ENCODE measurements at regions not wholly inside any gene's neighbourhood (a gene's known extent, or its start where the extent isn't known, plus 50 kb on each side); places are given as distances from the start of the nearest gene placed in this dataset.
"Not testable (repeated sequence)": the region's sequence is repeated elsewhere in the genome, so short reads cannot be mapped to it uniquely, and the experiment has no call there.

DNA sequence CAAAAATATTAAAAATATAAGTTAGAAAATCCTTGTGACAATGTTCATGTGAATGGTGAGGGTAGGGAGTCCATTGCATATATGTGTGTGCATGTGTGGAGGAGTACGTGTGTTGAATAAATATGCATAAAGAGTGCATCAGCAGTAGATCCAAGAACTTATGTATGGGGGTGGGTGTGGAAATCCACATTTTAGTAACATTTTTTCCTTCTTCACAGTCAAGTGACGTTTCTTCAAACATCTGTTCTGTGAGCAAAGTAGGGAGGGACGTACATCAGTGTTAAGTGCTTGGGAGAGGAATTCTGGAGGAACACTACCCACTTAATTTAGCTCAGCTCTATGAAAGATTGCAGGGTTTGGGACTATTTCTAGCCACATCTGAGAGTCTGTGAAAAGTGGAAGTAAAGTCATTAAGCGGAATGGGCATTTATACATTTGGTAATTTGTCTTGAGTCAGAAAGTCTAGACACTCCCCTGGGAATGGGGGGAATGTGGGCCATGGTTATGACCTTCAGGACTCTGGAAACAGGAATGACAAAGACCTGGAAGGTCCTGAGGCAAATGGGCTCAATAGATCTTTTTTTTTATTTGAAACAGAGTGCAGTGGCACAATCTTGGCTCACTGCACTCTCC, 156.4 kb upstream of the PLXNC1 start:
- DNase-seq (ENCODE audit: unreplicated experiment), result no peak
- H3K4me1 Mint-ChIP-seq (ENCODE audit: insufficient read depth, unreplicated experiment), result no peaks in the 10 kb centered on the region
- CTCF ChIA-PET, result interaction anchor here (0.6 kb wide), 1 partner anchor 83 kb away, joined by 4 read pairs; no protein-coding TSS in a partner anchor
- H3K4me3 Mint-ChIP-seq (ENCODE audit: unreplicated experiment), result no peak overlapping the region
- TF ChIP-seq CTCF (IDR thresholded peaks at IDR 0.05; ENCODE audit: unreplicated experiment), result no peak
- intact Hi-C loops (cut with micrococcal nuclease), result no loop called here
- no peaks in the 10 kb centered on the region for H3K27me3 Mint-ChIP-seq (ENCODE audit: insufficient read depth, unreplicated experiment)
- peaks cover 7% of the 10 kb centered on the region for H3K9me3 Mint-ChIP-seq (ENCODE audit: unreplicated experiment)
- POLR2A ChIA-PET, result interaction anchor here (1.1 kb wide), 1 partner anchor 9 kb away, joined by 3 read pairs; no protein-coding TSS in a partner anchor
- no peaks in the 10 kb centered on the region for H3K36me3 Mint-ChIP-seq (ENCODE audit: insufficient read depth, unreplicated experiment)
- no TSS peak for BruUV-seq (replicated peaks)
- no peak overlapping the region for H3K27ac Mint-ChIP-seq (ENCODE audit: low read depth, unreplicated experiment)

DNA sequence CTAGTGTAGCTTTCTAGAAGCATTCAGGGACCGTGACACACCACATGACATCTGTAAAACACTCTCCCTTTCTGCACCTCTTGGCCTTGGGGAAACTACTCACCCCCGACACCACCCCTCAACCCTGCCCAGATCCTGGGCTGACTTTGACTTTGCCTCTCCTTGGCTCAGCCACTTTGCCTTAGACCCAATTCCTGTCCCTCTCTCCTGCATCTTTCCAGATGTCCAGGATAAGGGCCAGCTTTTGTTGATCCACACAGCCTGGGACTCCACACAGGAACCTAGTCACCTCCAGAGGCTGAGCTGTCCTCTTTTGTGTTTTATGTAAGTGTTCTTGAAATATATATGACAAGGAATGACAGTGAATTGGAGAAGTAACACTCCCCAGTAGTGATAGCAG, 153.7 kb upstream of the PLXNC1 start:
- H3K27ac Mint-ChIP-seq (ENCODE audit: low read depth, unreplicated experiment), result no peak overlapping the region
- H3K9me3 Mint-ChIP-seq (ENCODE audit: unreplicated experiment), result peaks cover 10% of the 10 kb centered on the region
- no peaks in the 10 kb centered on the region for H3K4me1 Mint-ChIP-seq (ENCODE audit: insufficient read depth, unreplicated experiment)
- ChIA-PET POLR2A (interaction anchor here (0.7 kb wide), 1 partner anchor 1391 kb away, joined by 5 read pairs; no protein-coding TSS in a partner anchor), CTCF (no interaction called here)
- no peak overlapping the region for H3K4me3 Mint-ChIP-seq (ENCODE audit: unreplicated experiment)
- intact Hi-C loops (cut with micrococcal nuclease), result no loop called here
- no peak for TF ChIP-seq CTCF (IDR thresholded peaks at IDR 0.05; ENCODE audit: unreplicated experiment)
- DNase-seq (ENCODE audit: unreplicated experiment), result no peak
- no TSS peak for BruUV-seq (replicated peaks)
- no peaks in the 10 kb centered on the region for H3K36me3 Mint-ChIP-seq (ENCODE audit: insufficient read depth, unreplicated experiment)
- H3K27me3 Mint-ChIP-seq (ENCODE audit: insufficient read depth, unreplicated experiment), result no peaks in the 10 kb centered on the region

DNA sequence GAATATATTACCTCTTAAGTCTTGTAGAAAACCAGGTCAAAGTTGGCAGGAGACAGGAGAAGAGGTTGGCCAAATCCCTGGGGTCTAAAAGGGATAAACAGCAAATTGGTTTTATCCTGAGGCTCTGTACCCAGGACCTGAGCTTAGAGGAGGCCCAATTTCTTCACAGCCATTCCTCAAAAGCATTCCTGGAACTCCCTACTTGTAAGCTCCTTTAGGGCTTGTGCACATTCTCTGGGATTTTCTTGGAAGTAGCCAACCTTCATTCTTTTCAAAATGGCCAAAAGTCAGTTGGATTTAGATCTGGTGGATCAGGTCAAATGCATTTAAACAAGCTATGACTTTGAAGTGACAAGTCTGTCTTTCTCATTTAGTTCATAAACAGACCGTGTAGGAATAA, 152.1 kb upstream of the PLXNC1 start:
- intact Hi-C loops (cut with micrococcal nuclease), result no loop called here
- Mint-ChIP-seq H3K27me3 (ENCODE audit: insufficient read depth, unreplicated experiment) (no peaks in the 10 kb centered on the region), H3K36me3 (ENCODE audit: insufficient read depth, unreplicated experiment) (no peaks in the 10 kb centered on the region), H3K4me1 (ENCODE audit: insufficient read depth, unreplicated experiment) (no peaks in the 10 kb centered on the region), H3K4me3 (ENCODE audit: unreplicated experiment) (no peak overlapping the region), H3K9me3 (ENCODE audit: unreplicated experiment) (peaks cover 7% of the 10 kb centered on the region), H3K27ac (ENCODE audit: low read depth, unreplicated experiment) (no peak overlapping the region)
- ChIA-PET CTCF (no interaction called here), POLR2A (no interaction called here)
- TF ChIP-seq CTCF (IDR thresholded peaks at IDR 0.05; ENCODE audit: unreplicated experiment), result no peak
- BruUV-seq (replicated peaks), result no TSS peak
- DNase-seq (ENCODE audit: unreplicated experiment), result no peak

- no peaks in the 10 kb centered on the region for H3K27me3 Mint-ChIP-seq (ENCODE audit: insufficient read depth, unreplicated experiment)
- TF ChIP-seq CTCF (IDR thresholded peaks at IDR 0.05; ENCODE audit: unreplicated experiment), result no peak
- POLR2A ChIA-PET, result no interaction called here
- CTCF ChIA-PET, result interaction anchor here (0.7 to 1.1 kb wide), 2 partner anchors 235 to 604 kb away, joined by 3 to 4 read pairs; no protein-coding TSS in a partner anchor
- DNase-seq (ENCODE audit: unreplicated experiment), result no peak
- H3K27ac Mint-ChIP-seq (ENCODE audit: low read depth, unreplicated experiment), result no peak overlapping the region
- BruUV-seq (replicated peaks), result no TSS peak
- H3K4me3 Mint-ChIP-seq (ENCODE audit: unreplicated experiment), result no peak overlapping the region
- intact Hi-C loops (cut with micrococcal nuclease), result no loop called here
- no peaks in the 10 kb centered on the region for H3K36me3 Mint-ChIP-seq (ENCODE audit: insufficient read depth, unreplicated experiment)
- peaks cover 16% of the 10 kb centered on the region for H3K9me3 Mint-ChIP-seq (ENCODE audit: unreplicated experiment)
- no peaks in the 10 kb centered on the region for H3K4me1 Mint-ChIP-seq (ENCODE audit: insufficient read depth, unreplicated experiment)
Measured at GRCh38 chr12:94001691-94002090, 146.7 kb upstream of the PLXNC1 start.

GRCh38 chr12:94002925-94003324, 145.5 kb upstream of the PLXNC1 start:
- H3K27ac Mint-ChIP-seq (ENCODE audit: low read depth, unreplicated experiment); BruUV-seq (replicated peaks); H3K4me3 Mint-ChIP-seq (ENCODE audit: unreplicated experiment); H3K36me3 Mint-ChIP-seq (ENCODE audit: insufficient read depth, unreplicated experiment); intact Hi-C loops (cut with micrococcal nuclease); DNase-seq (ENCODE audit: unreplicated experiment); H3K4me1 Mint-ChIP-seq (ENCODE audit: insufficient read depth, unreplicated experiment); H3K27me3 Mint-ChIP-seq (ENCODE audit: insufficient read depth, unreplicated experiment); POLR2A ChIA-PET: not testable (repeated sequence)
- peaks cover 22% of the 10 kb centered on the region for H3K9me3 Mint-ChIP-seq (ENCODE audit: unreplicated experiment)
- CTCF ChIA-PET, result interaction anchor here (0.6 kb wide), 1 partner anchor 98 kb away, joined by 3 read pairs; no protein-coding TSS in a partner anchor

DNA sequence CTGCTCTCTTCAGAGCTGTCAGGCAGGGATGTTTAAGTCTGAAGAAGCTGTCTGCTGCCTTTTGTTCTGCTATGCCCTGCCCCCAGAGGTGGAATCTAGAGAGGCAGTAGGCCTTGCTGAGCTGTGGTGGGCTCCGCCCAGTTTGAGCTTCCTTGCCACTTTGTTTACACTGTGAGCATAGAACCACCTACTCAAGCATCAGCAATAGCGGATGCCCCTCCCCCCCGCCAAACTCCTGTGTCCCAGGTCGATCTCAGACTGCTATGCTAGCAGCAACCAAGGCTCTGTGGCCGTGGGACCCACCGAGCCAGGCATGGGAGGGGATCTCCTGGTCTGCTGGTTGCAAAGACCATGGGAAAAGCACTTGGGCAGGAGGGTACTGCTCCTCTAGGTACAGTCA, 140.5 kb upstream of the PLXNC1 start:
- intact Hi-C loops (cut with micrococcal nuclease); DNase-seq (ENCODE audit: unreplicated experiment); H3K36me3 Mint-ChIP-seq (ENCODE audit: insufficient read depth, unreplicated experiment); POLR2A ChIA-PET; H3K27me3 Mint-ChIP-seq (ENCODE audit: insufficient read depth, unreplicated experiment); H3K4me3 Mint-ChIP-seq (ENCODE audit: unreplicated experiment); H3K4me1 Mint-ChIP-seq (ENCODE audit: insufficient read depth, unreplicated experiment); H3K27ac Mint-ChIP-seq (ENCODE audit: low read depth, unreplicated experiment); BruUV-seq (replicated peaks): not testable (repeated sequence)
- CTCF ChIA-PET, result interaction anchor here (0.8 to 1.5 kb wide), 5 partner anchors 12 to 183 kb away, joined by 3 to 5 read pairs (median 4); no protein-coding TSS in a partner anchor
- H3K9me3 Mint-ChIP-seq (ENCODE audit: unreplicated experiment), result peaks cover 15% of the 10 kb centered on the region

All from MCF 10A (cell line).